HG02840 (cell line): ENCODE measurements at regions not wholly inside any gene's neighbourhood (a gene's known extent, or its start where the extent isn't known, plus 50 kb on each side); places are given as distances from the start of the nearest gene placed in this dataset.

Experiments used
- ATAC-seq: cut with Tn5 transposase; IDR thresholded peaks from one replicate; pipeline ENCODE4 v1.9.1; 2021; ENCODE audit warnings: mild to moderate bottlenecking, moderate library complexity, moderate number of reproducible peaks; ENCODE audit not compliant: unreplicated experiment, low FRiP score

GRCh38 chr6:141139461-141139860 is 993.3 kb upstream of the GJE1 start:
- ATAC-seq = no peak

GRCh38 chr6:141134723-141135122 is 998.0 kb upstream of the GJE1 start:
- ATAC-seq = no peak

GRCh38 chr6:141133836-141134235 is 998.9 kb upstream of the GJE1 start:
- ATAC-seq = no peak

- ATAC-seq = no peak
Observed at GRCh38 chr6:141133346-141133745, 999.4 kb upstream of the GJE1 start.

- no peak for ATAC-seq
Observed at GRCh38 chr6:141131616-141132015, 1001.1 kb upstream of the GJE1 start.

GRCh38 chr6:141123497-141123896 is 1009.2 kb upstream of the GJE1 start:
- no peak for ATAC-seq

- ATAC-seq = no peak
Observed at GRCh38 chr6:141123049-141123448, 1009.7 kb upstream of the GJE1 start.

GRCh38 chr6:141118991-141119390 is 1013.7 kb upstream of the GJE1 start:
- no peak for ATAC-seq

- no peak for ATAC-seq
Observed at GRCh38 chr6:141117874-141118273, 1014.9 kb upstream of the GJE1 start.

- no peak for ATAC-seq
Observed at GRCh38 chr6:141110481-141110880, 1022.2 kb upstream of the GJE1 start.

GRCh38 chr6:141107591-141108160 is 1025.0 kb upstream of the GJE1 start:
- no peak for ATAC-seq

GRCh38 chr6:141105481-141105880 is 1027.2 kb upstream of the GJE1 start:
- no peak for ATAC-seq

- no peak for ATAC-seq
Observed at GRCh38 chr6:141103246-141103645, 1029.5 kb upstream of the GJE1 start.

GRCh38 chr6:141097471-141097870 is 1035.3 kb upstream of the GJE1 start:
- ATAC-seq = no peak

- no peak for ATAC-seq
Observed at GRCh38 chr6:141095308-141095707, 1037.4 kb upstream of the GJE1 start.

- no peak for ATAC-seq
Observed at GRCh38 chr6:141088171-141088570, 1044.6 kb upstream of the GJE1 start.

GRCh38 chr6:141077355-141078333 is 1055.1 kb upstream of the GJE1 start:
- ATAC-seq = peak; percentile 89

GRCh38 chr6:141057761-141058160 is 1075.0 kb upstream of the GJE1 start:
- ATAC-seq = no peak

GRCh38 chr6:141056945-141057625 is 1075.6 kb upstream of the GJE1 start:
- ATAC-seq = no peak

GRCh38 chr6:141050471-141050870 is 1082.3 kb upstream of the GJE1 start:
- ATAC-seq = no peak

GRCh38 chr6:141048451-141048850 is 1084.3 kb upstream of the GJE1 start:
- ATAC-seq = no peak
